HEK293T (cell line): ENCODE measurements at regions not wholly inside any gene's neighbourhood (a gene's known extent, or its start where the extent isn't known, plus 50 kb on each side); places are given as distances from the start of the nearest gene placed in this dataset.

Experiments
- CTCF ChIA-PET: fragments of 350-600 bp; formaldehyde crosslinking; extraction: SDS; loops from one replicate; lab custom pipeline; 2021; ENCODE audit warnings: antibody characterized with exemption, inconsistent platforms; lab: Yijun Ruan, JAX
- POLR2A ChIA-PET: fragments of 350-600 bp; formaldehyde crosslinking; extraction: SDS; loops from one replicate; lab custom pipeline; 2020; ENCODE audit warnings: antibody characterized with exemption, inconsistent platforms; lab: Yijun Ruan, JAX
- DNase-seq: peaks from one replicate; pipeline ENCODE4 v3.0.0; 2012; ENCODE audit warnings: mixed read lengths; ENCODE audit errors: extremely low spot score
- ARNT ChIP-seq: fragments of 450-650 bp; IDR thresholded peaks from 2 replicates; pipeline ENCODE4 v1.6.1; 2017; ENCODE audit warnings: mild to moderate bottlenecking
- BHLHE40 ChIP-seq: fragments of 450-650 bp; IDR thresholded peaks from 2 replicates; pipeline ENCODE4 v1.6.1; 2016; ENCODE audit warnings: mild to moderate bottlenecking, moderate library complexity, borderline replicate concordance
- CTBP1 ChIP-seq: fragments of 450-650 bp; IDR thresholded peaks from 2 replicates; pipeline ENCODE4 v1.6.1; 2016; ENCODE audit warnings: borderline replicate concordance
- ELF4 ChIP-seq: fragments of 450-650 bp; IDR thresholded peaks from 2 replicates; pipeline ENCODE4 v1.6.1; 2017; ENCODE audit warnings: antibody characterized with exemption
- FOXA1 ChIP-seq: fragments of 450-650 bp; IDR thresholded peaks from 2 replicates; pipeline ENCODE4 v1.6.1; 2016; ENCODE audit warnings: mild to moderate bottlenecking
- FOXK2 ChIP-seq: fragments of 450-650 bp; IDR thresholded peaks from 2 replicates; pipeline ENCODE4 v1.6.1; 2016; ENCODE audit warnings: mild to moderate bottlenecking
- FOXM1 ChIP-seq: fragments of 450-650 bp; IDR thresholded peaks from 2 replicates; pipeline ENCODE4 v1.6.1; 2017; ENCODE audit warnings: mild to moderate bottlenecking, borderline replicate concordance
- HDGF ChIP-seq: fragments of 450-650 bp; IDR thresholded peaks from 2 replicates; pipeline ENCODE4 v1.6.1; 2017; ENCODE audit warnings: antibody characterized with exemption, borderline replicate concordance
- L3MBTL2 ChIP-seq: fragments of 450-650 bp; conservative IDR thresholded peaks from 2 replicates; pipeline ENCODE4 v1.6.1; 2016; ENCODE audit warnings: mild to moderate bottlenecking
- LEF1 ChIP-seq: fragments of 450-650 bp; IDR thresholded peaks from 2 replicates; pipeline ENCODE4 v1.6.1; 2017; ENCODE audit warnings: mild to moderate bottlenecking, borderline replicate concordance
- NFRKB ChIP-seq: fragments of 450-650 bp; IDR thresholded peaks from 2 replicates; pipeline ENCODE4 v1.6.1; 2016; ENCODE audit warnings: mild to moderate bottlenecking, moderate library complexity
- PKNOX1 ChIP-seq: fragments of 450-650 bp; IDR thresholded peaks from 2 replicates; pipeline ENCODE4 v1.6.1; 2016
- SP1 ChIP-seq: fragments of 450-650 bp; IDR thresholded peaks from 2 replicates; pipeline ENCODE4 v1.6.1; 2017
- SUZ12 ChIP-seq: fragments of 450-650 bp; IDR thresholded peaks from 2 replicates; pipeline ENCODE4 v1.6.1; 2016; ENCODE audit warnings: mild to moderate bottlenecking
- TARDBP ChIP-seq: fragments of 450-650 bp; IDR thresholded peaks from 2 replicates; pipeline ENCODE4 v1.6.1; 2016
- ZNF384 ChIP-seq: fragments of 450-650 bp; IDR thresholded peaks from 2 replicates; pipeline ENCODE4 v1.6.1; 2016

GRCh38 chr7:93039786-93040185 lies 78.0 kb downstream of the SAMD9 start:
- TF ChIP-seq FOXA1 (no peak), FOXM1 (no peak), PKNOX1 (no peak), BHLHE40 (no peak), CTBP1 (no peak), L3MBTL2 (no peak), NFRKB (no peak), HDGF (no peak), TARDBP (no peak), LEF1 (no peak), SUZ12 (no peak), SP1 (no peak), ELF4 (no peak), ZNF384 (no peak), ARNT (no peak), FOXK2 (no peak)
- POLR2A ChIA-PET = no interaction called here
- no peak for DNase-seq
- CTCF ChIA-PET = no interaction called here

- CTCF ChIA-PET = no interaction called here
- DNase-seq = no peak
These were observed 78.5 kb downstream of the SAMD9 start for GRCh38 chr7:93039282-93039681.

GRCh38 chr7:93036807-93037206 lies 81.0 kb downstream of the SAMD9 start:
- ChIA-PET POLR2A (no interaction called here), CTCF (no interaction called here)
- no peak for DNase-seq
- TF ChIP-seq SUZ12 = no peak
- no peak for TF ChIP-seq PKNOX1
- no peak for TF ChIP-seq FOXK2
- TF ChIP-seq ELF4 = no peak
- no peak for TF ChIP-seq ARNT
- TF ChIP-seq NFRKB = no peak

More at GRCh38 chr7:93039282-93039681, 78.5 kb downstream of the SAMD9 start:
- POLR2A ChIA-PET = no interaction called here
- TF ChIP-seq FOXA1 (no peak), ELF4 (no peak), CTBP1 (no peak), LEF1 (no peak), BHLHE40 (no peak), ZNF384 (no peak), NFRKB (no peak), FOXK2 (no peak), L3MBTL2 (no peak), ARNT (no peak), TARDBP (no peak), PKNOX1 (no peak)

- POLR2A ChIA-PET = no interaction called here
These were observed 81.6 kb downstream of the SAMD9 start for GRCh38 chr7:93036149-93036640.

GRCh38 chr7:93031795-93032194 lies 86.0 kb downstream of the SAMD9 start:
- TF ChIP-seq SP1 (no peak), ARNT (no peak), ZNF384 (no peak)
- ChIA-PET POLR2A (no interaction called here), CTCF (no interaction called here)
- DNase-seq = no peak

More at GRCh38 chr7:93036149-93036640, 81.6 kb downstream of the SAMD9 start:
- CTCF ChIA-PET = interaction anchor here (0.6 kb wide), 1 partner anchor 421 kb away, joined by 3 read pairs; no protein-coding TSS in a partner anchor
- no peak for DNase-seq
- TF ChIP-seq HDGF (no peak), FOXK2 (no peak), ARNT (no peak), FOXA1 (no peak), SP1 (no peak), FOXM1 (no peak), NFRKB (no peak), ELF4 (no peak), PKNOX1 (no peak), L3MBTL2 (no peak), ZNF384 (no peak), SUZ12 (no peak), TARDBP (no peak), CTBP1 (no peak), LEF1 (no peak), BHLHE40 (no peak)

- TF ChIP-seq SUZ12 = no peak
- no peak for TF ChIP-seq LEF1
- TF ChIP-seq ELF4 = no peak
- TF ChIP-seq ZNF384 = no peak
- no peak for TF ChIP-seq NFRKB
- no peak for TF ChIP-seq PKNOX1
- no peak for TF ChIP-seq HDGF
- no peak for TF ChIP-seq SP1
- TF ChIP-seq L3MBTL2 = no peak
- no peak for TF ChIP-seq FOXK2
- no peak for TF ChIP-seq BHLHE40
- no peak for TF ChIP-seq FOXA1
- TF ChIP-seq CTBP1 = no peak
- TF ChIP-seq TARDBP = no peak
- no peak for TF ChIP-seq ARNT
- POLR2A ChIA-PET = no interaction called here
- CTCF ChIA-PET = no interaction called here
- DNase-seq = no peak
These were observed 87.1 kb downstream of the SAMD9 start for GRCh38 chr7:93030605-93031225.
